ENCODE measurements at regions not wholly inside any gene's neighbourhood (a gene's known extent, or its start where the extent isn't known, plus 50 kb on each side); places are given as distances from the start of the nearest gene placed in this dataset.
"Not testable (repeated sequence)": the region's sequence is repeated elsewhere in the genome, so short reads cannot be mapped to it uniquely, and the experiment has no call there.

GRCh38 chr9:29066141-29066640 is 1492.9 kb upstream of the C9orf72 start:
- DNase-seq: no peak

- DNase-seq: no peak
Measured at GRCh38 chr9:29068461-29068860, 1495.2 kb upstream of the C9orf72 start.

GRCh38 chr9:29069376-29069775 is 1496.1 kb upstream of the C9orf72 start:
- DNase-seq: no peak

- DNase-seq: no peak
Measured at GRCh38 chr9:29078063-29078666, 1504.9 kb upstream of the C9orf72 start.

- no peak for DNase-seq
Measured at GRCh38 chr9:29100762-29101161, 1527.5 kb upstream of the C9orf72 start.

GRCh38 chr9:29104166-29104565 is 1530.9 kb upstream of the C9orf72 start:
- not testable (repeated sequence) for DNase-seq

- DNase-seq: no peak
Measured at GRCh38 chr9:29118555-29118954, 1545.3 kb upstream of the C9orf72 start.

- no peak for DNase-seq
Measured at GRCh38 chr9:29126783-29127182, 1553.5 kb upstream of the C9orf72 start.

GRCh38 chr9:29129763-29130162 is 1556.5 kb upstream of the C9orf72 start:
- DNase-seq: no peak

GRCh38 chr9:29144476-29144875 is 1571.2 kb upstream of the C9orf72 start:
- no peak for DNase-seq

- DNase-seq: no peak
Measured at GRCh38 chr9:29150606-29151005, 1577.3 kb upstream of the C9orf72 start.

- no peak for DNase-seq
Measured at GRCh38 chr9:29160763-29161353, 1587.6 kb upstream of the C9orf72 start.

GRCh38 chr9:29174136-29174535 is 1600.9 kb upstream of the C9orf72 start:
- no peak for DNase-seq

- no peak for DNase-seq
Measured at GRCh38 chr9:29176231-29176630, 1603.0 kb upstream of the C9orf72 start.

GRCh38 chr9:29176786-29177185 is 1603.5 kb upstream of the C9orf72 start:
- DNase-seq: no peak

- DNase-seq: no peak
Measured at GRCh38 chr9:29183971-29184370, 1610.7 kb upstream of the C9orf72 start.

GRCh38 chr9:29188771-29189170 is 1615.5 kb upstream of the C9orf72 start:
- not testable (repeated sequence) for DNase-seq

- DNase-seq: not testable (repeated sequence)
Measured at GRCh38 chr9:29189221-29189620, 1615.9 kb upstream of the C9orf72 start.

- no peak for DNase-seq
Measured at GRCh38 chr9:29198861-29199260, 1625.6 kb upstream of the C9orf72 start.

GRCh38 chr9:29199975-29200374 is 1626.7 kb upstream of the C9orf72 start:
- DNase-seq: no peak

- DNase-seq: no peak
Measured at GRCh38 chr9:29200650-29201049, 1627.4 kb upstream of the C9orf72 start.

GRCh38 chr9:29203244-29203930 is 1630.1 kb upstream of the C9orf72 start:
- DNase-seq: no peak

- DNase-seq: no peak
Measured at GRCh38 chr9:29208670-29209069, 1635.4 kb upstream of the C9orf72 start.

- DNase-seq: no peak
Measured at GRCh38 chr9:29209748-29210291, 1636.5 kb upstream of the C9orf72 start.
